ENCODE measurements at regions not wholly inside any gene's neighbourhood (a gene's known extent, or its start where the extent isn't known, plus 50 kb on each side); places are given as distances from the start of the nearest gene placed in this dataset.
A peak's percentile ranks its signal among the peaks of the same experiment; 100 is the strongest.
"Not testable (repeated sequence)": the region's sequence is repeated elsewhere in the genome, so short reads cannot be mapped to it uniquely, and the experiment has no call there.

- no peak for DNase-seq
Observed at GRCh38 chr7:91571601-91572000, 307.4 kb downstream of the FZD1 start.

- DNase-seq, result no peak
Observed at GRCh38 chr7:91573405-91573804, 307.1 kb downstream of the MTERF1 start.

GRCh38 chr7:91576459-91576858 is 304.0 kb downstream of the MTERF1 start:
- not testable (repeated sequence) for DNase-seq

GRCh38 chr7:91579837-91580236 is 300.7 kb downstream of the MTERF1 start:
- DNase-seq, result no peak

- no peak for DNase-seq
Observed at GRCh38 chr7:91582799-91583477, 297.6 kb downstream of the MTERF1 start.

- DNase-seq, result no peak
Observed at GRCh38 chr7:91596287-91596686, 284.2 kb downstream of the MTERF1 start.

- DNase-seq, result no peak
Observed at GRCh38 chr7:91598791-91599190, 281.7 kb downstream of the MTERF1 start.

GRCh38 chr7:91600112-91600511 is 280.4 kb downstream of the MTERF1 start:
- no peak for DNase-seq

- DNase-seq, result no peak
Observed at GRCh38 chr7:91603707-91604106, 276.8 kb downstream of the MTERF1 start.

- DNase-seq, result no peak
Observed at GRCh38 chr7:91608606-91609005, 271.9 kb downstream of the MTERF1 start.

- DNase-seq, result no peak
Observed at GRCh38 chr7:91609525-91609924, 271.0 kb downstream of the MTERF1 start.

- no peak for DNase-seq
Observed at GRCh38 chr7:91614431-91614830, 266.1 kb downstream of the MTERF1 start.

- DNase-seq, result no peak
Observed at GRCh38 chr7:91618776-91619765, 261.4 kb downstream of the MTERF1 start.

- DNase-seq, result no peak
Observed at GRCh38 chr7:91620827-91621226, 259.7 kb downstream of the MTERF1 start.

GRCh38 chr7:91627324-91627723 is 253.2 kb downstream of the MTERF1 start:
- DNase-seq, result not testable (repeated sequence)

- no peak for DNase-seq
Observed at GRCh38 chr7:91628742-91629141, 251.8 kb downstream of the MTERF1 start.

- DNase-seq, result no peak
Observed at GRCh38 chr7:91630581-91631380, 249.7 kb downstream of the MTERF1 start.

- no peak for DNase-seq
Observed at GRCh38 chr7:91632234-91632940, 248.1 kb downstream of the MTERF1 start.

- no peak for DNase-seq
Observed at GRCh38 chr7:91633013-91633441, 247.5 kb downstream of the MTERF1 start.

- DNase-seq, result no peak
Observed at GRCh38 chr7:91634485-91635177, 245.9 kb downstream of the MTERF1 start.

GRCh38 chr7:91636129-91636724 is 244.3 kb downstream of the MTERF1 start:
- peak; percentile 24 for DNase-seq

Measured in EL (cell line).